ENCODE measurements at regions not wholly inside any gene's neighbourhood (a gene's known extent, or its start where the extent isn't known, plus 50 kb on each side); places are given as distances from the start of the nearest gene placed in this dataset.
A peak's percentile ranks its signal among the peaks of the same experiment; 100 is the strongest.

DNA sequence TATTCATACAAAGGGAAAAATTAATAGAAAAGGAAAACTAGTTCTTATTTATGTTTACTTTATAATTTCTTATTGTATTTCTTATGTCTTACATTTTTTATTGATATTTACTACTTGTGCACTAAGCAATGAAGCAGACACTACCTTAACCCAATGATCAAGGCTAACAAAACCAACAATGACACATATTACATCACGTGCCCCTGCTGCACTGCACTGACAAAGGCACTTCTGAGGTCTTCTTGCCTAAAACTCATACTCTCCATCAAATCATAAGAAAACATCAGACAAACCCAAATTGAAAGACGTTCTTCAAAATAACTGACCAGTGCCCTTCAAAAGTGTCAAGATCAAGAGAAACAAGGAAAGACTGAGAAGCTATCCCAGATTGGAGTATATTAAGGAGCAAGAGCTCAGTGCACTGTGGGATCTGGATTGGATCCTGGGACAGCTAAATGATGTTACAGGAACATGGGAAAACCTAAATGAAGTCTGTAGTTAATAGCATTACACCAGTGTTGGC, 230.9 kb downstream of the AUH start:
- Histone ChIP-seq H3K4me3 (ENCODE audit: low read depth in 2 of 2, low read length in 1 of 2) (no peak overlapping the region), H3K4me2 (peak overlapping the region; percentile 33; the same call in 1 of the 2 replicates), H3F3A (replicated peaks; ENCODE audit: insufficient read depth) (no peaks in the 10 kb centered on the region), H4K20me1 (ENCODE audit: insufficient read depth) (no peaks in the 10 kb centered on the region), H2AFZ (ENCODE audit: low read depth) (no peak overlapping the region), H3K79me2 (ENCODE audit: insufficient read depth) (no peaks in the 10 kb centered on the region), H3K9me2 (no peaks in the 10 kb centered on the region), H3K4me1 (ENCODE audit: control insufficient read depth in 1 of 2, insufficient read depth in 2 of 2, low read depth in 1 of 2, low read length in 1 of 2) (no peaks in the 10 kb centered on the region), H3K9me3 (no peaks in the 10 kb centered on the region), H3K36me3 (replicated peaks in 1 of 2; ENCODE audit: control insufficient read depth in 1 of 2, insufficient read depth in 2 of 2, low read length in 1 of 2) (no peaks in the 10 kb centered on the region), H3K27ac (ENCODE audit: low read depth in 2 of 2, low read length in 1 of 2) (peak overlapping the region in 1 of 2 experiments; percentile 48; a peak in 2 of 4 replicates), H3K9ac (no peak overlapping the region), H3K27me3 (ENCODE audit: insufficient read depth) (no peaks in the 10 kb centered on the region)
- POLR2A ChIA-PET, result no interaction called here
- CTCF ChIA-PET, result no interaction called here
- no peak for DNase-seq
- TF ChIP-seq, protein P1, sequence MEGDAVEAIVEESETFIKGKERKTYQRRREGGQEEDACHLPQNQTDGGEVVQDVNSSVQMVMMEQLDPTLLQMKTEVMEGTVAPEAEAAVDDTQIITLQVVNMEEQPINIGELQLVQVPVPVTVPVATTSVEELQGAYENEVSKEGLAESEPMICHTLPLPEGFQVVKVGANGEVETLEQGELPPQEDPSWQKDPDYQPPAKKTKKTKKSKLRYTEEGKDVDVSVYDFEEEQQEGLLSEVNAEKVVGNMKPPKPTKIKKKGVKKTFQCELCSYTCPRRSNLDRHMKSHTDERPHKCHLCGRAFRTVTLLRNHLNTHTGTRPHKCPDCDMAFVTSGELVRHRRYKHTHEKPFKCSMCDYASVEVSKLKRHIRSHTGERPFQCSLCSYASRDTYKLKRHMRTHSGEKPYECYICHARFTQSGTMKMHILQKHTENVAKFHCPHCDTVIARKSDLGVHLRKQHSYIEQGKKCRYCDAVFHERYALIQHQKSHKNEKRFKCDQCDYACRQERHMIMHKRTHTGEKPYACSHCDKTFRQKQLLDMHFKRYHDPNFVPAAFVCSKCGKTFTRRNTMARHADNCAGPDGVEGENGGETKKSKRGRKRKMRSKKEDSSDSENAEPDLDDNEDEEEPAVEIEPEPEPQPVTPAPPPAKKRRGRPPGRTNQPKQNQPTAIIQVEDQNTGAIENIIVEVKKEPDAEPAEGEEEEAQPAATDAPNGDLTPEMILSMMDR (IDR thresholded peaks at IDR 0.05), result no peak
- TF ChIP-seq CHD2 (IDR thresholded peaks at IDR 0.05; ENCODE audit: low read length, partially characterized antibody) (no peak), TAF1 (IDR thresholded peaks at IDR 0.05; ENCODE audit: borderline replicate concordance, low read depth, low read length) (no peak), RXRA (IDR thresholded peaks at IDR 0.05; ENCODE audit: borderline replicate concordance, low read depth) (no peak), FOXM1 (IDR thresholded peaks at IDR 0.05; ENCODE audit: low read depth) (no peak), SMC3 (IDR thresholded peaks at IDR 0.05; ENCODE audit: low read depth, low read length) (no peak), NRF1 (IDR thresholded peaks at IDR 0.05; ENCODE audit: low read depth, low read length) (no peak), GABPA (IDR thresholded peaks at IDR 0.05; ENCODE audit: low read depth) (no peak), FOXJ3 (CRISPR knock-in tag; IDR thresholded peaks at IDR 0.05) (no peak), SIN3A (IDR thresholded peaks at IDR 0.05; ENCODE audit: borderline replicate concordance, low read depth, low read length) (no peak), NFIC (IDR thresholded peaks at IDR 0.05; ENCODE audit: borderline replicate concordance) (no peak)
- TF ChIP-seq, protein P2, sequence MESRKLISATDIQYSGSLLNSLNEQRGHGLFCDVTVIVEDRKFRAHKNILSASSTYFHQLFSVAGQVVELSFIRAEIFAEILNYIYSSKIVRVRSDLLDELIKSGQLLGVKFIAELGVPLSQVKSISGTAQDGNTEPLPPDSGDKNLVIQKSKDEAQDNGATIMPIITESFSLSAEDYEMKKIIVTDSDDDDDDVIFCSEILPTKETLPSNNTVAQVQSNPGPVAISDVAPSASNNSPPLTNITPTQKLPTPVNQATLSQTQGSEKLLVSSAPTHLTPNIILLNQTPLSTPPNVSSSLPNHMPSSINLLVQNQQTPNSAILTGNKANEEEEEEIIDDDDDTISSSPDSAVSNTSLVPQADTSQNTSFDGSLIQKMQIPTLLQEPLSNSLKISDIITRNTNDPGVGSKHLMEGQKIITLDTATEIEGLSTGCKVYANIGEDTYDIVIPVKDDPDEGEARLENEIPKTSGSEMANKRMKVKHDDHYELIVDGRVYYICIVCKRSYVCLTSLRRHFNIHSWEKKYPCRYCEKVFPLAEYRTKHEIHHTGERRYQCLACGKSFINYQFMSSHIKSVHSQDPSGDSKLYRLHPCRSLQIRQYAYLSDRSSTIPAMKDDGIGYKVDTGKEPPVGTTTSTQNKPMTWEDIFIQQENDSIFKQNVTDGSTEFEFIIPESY (IDR thresholded peaks at IDR 0.05; ENCODE audit: borderline replicate concordance, low read depth), result no peak
- TF ChIP-seq, protein P3, sequence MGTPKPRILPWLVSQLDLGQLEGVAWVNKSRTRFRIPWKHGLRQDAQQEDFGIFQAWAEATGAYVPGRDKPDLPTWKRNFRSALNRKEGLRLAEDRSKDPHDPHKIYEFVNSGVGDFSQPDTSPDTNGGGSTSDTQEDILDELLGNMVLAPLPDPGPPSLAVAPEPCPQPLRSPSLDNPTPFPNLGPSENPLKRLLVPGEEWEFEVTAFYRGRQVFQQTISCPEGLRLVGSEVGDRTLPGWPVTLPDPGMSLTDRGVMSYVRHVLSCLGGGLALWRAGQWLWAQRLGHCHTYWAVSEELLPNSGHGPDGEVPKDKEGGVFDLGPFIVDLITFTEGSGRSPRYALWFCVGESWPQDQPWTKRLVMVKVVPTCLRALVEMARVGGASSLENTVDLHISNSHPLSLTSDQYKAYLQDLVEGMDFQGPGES (IDR thresholded peaks at IDR 0.05; ENCODE audit: low read depth, low read length), result no peak
- WGBS (ENCODE audit: low lambda C conversion rate), result 85% methylated on average over 2 of the region's 2 CpGs
